NCI-H1092 treated with DMSO at 0.1 percent for 48 hours (cell line): ENCODE measurements at regions not wholly inside any gene's neighbourhood (a gene's known extent, or its start where the extent isn't known, plus 50 kb on each side); places are given as distances from the start of the nearest gene placed in this dataset.
"Not testable (repeated sequence)": the region's sequence is repeated elsewhere in the genome, so short reads cannot be mapped to it uniquely, and the experiment has no call there.

Source experiments
- DNase-seq: peaks from one replicate; lab custom pipeline; 2025; lab: John Stamatoyannopoulos, UW

DNA sequence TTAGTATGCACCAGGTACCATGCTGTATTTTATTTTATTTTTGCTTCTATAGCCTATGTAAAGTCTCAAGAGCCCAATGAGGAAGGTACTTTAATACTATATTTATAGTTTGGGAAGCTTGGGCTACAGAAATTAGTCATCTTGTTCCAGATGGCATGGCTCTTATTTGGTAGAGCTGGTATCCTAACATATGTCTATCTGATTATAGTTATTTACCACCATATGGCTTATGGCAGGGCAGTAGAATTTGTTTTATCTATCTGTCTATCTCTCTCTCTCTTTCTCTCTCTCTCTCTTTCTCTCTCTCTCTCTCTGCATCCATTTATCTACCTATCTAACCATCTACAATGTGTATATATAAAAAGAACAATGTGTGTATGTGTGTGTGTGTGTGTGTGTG, 1293.7 kb upstream of the SLC39A10 start:
- DNase-seq: no peak

- no peak for DNase-seq
These were observed 1304.5 kb upstream of the SLC39A10 start for GRCh38 chr2:194352505-194352904.

- no peak for DNase-seq
These were observed 1310.8 kb upstream of the SLC39A10 start for GRCh38 chr2:194346193-194346592.

- no peak for DNase-seq
These were observed 1311.7 kb upstream of the SLC39A10 start for GRCh38 chr2:194345347-194345746.

DNA sequence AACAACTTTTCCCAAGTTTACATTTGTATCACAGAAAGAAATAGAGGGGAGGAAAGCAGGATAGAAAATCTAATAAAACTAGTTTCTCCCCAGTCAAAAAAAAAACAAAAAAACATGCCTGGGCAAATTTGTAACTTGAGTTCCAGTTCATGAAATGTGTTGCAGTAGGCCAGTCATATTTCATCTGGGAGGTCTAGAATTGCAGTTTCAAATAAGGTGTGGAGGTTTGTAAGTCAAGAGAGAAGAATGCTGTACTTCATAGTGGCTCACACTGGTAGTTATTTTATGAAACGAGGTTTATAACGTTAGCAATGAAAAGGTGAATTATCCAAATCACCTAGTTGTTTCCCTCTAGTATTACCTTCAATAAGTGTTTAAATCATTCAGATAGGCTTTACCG, 1313.9 kb upstream of the SLC39A10 start:
- DNase-seq: no peak

GRCh38 chr2:194332799-194333490, 1324.1 kb upstream of the SLC39A10 start:
- DNase-seq: no peak

DNA sequence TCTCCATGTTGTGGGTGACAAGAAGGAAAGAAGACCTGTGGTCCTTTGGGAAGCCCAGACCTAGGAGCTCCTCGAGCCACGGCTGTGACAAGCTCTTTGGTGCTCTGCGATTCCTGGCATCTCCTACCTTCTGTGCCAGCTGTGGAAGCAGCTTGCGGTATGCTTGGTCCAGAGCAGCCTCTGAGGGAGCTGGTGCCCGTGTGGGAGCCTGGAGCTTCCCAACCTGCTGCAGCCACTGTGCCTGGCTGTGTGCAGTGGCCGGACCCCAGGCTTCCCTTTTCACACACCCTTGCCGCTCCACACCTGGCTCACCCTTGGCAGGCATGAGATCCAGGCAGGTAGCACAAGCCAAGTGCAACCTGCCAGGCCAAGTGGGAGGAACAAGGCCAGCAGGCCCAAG, 1328.6 kb upstream of the SLC39A10 start:
- no peak for DNase-seq

- DNase-seq: no peak
These were observed 1329.7 kb upstream of the SLC39A10 start for GRCh38 chr2:194327196-194327888.

GRCh38 chr2:194323740-194324139, 1333.3 kb upstream of the SLC39A10 start:
- no peak for DNase-seq

DNA sequence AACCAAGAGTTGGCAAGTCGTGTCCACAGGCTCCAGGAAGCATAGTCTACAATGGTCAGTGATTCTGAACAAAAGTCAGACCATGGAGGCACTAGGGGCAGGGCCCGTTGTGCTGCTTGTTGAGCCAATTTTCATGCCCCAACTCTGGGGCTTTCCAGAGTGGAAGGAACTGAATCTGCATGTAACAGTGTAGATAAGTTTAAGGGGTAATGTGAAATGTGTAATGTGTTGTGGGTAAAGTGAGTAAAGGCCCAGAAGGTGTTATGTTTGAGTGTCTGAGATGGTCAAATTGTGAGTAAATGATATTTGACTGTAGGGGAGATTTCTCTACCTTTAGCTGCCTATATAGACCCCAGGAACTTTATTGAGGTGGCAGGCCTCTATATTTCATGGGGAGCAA, 1336.5 kb upstream of the SLC39A10 start:
- no peak for DNase-seq

DNA sequence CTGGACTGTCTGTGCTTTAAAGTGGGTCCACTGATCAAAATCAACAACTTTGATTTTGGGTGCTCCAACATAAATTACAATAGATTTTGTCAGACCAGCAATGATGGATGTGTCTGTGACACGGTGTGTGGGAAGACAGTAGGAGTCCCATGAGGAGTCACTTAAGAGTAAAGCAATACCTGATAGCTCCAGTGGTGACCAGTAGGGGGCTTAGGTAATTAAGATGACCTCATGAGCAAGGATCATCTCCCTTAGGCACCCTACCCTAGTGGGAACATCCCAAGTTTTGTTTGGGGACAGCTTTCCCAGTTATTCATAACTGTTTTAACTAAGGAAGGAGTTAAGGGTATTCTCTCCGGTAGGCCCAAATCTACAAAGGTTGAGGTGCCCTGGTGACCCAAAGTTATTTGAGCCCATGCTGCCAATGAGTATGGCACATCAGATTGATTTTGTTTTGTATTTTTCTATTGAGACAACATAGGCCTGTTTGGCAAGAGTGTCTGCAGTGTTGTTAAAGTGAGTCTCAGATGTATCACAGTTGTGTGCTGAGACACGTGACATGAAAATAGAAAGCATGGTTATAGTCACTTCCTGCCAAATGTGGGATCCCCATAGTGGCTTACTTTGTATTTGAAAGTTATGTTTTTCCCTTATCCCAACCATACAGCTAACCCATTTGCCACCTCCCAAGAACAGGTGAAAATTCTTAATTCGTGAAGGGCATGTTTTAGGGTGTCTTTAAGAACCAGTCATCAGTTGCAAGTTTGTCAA, 1337.6 kb upstream of the SLC39A10 start:
- DNase-seq: no peak

GRCh38 chr2:194314042-194314441, 1343.0 kb upstream of the SLC39A10 start:
- DNase-seq: no peak

GRCh38 chr2:194304191-194304590, 1352.8 kb upstream of the SLC39A10 start:
- no peak for DNase-seq

DNA sequence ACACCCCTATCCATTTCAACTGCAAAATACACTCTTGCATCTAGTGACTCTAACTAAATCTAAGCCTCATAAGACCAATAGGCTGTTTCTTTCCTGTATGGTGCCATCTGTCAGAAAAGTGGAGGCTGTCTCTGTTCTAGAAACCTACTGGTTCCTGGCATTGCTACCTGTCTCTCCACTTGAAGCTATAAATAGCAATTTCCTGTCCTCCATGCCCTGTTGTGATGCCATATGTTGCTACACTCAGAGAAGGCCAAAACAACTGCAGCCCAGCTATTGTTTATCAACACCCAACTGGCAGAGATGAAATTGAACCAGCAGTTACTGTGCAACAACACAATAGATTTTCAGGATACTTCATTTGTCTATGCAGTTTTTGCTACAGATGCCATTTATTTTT, 1355.1 kb upstream of the SLC39A10 start:
- peak; percentile 15 for DNase-seq

GRCh38 chr2:194294156-194294555, 1362.9 kb upstream of the SLC39A10 start:
- DNase-seq: no peak

DNA sequence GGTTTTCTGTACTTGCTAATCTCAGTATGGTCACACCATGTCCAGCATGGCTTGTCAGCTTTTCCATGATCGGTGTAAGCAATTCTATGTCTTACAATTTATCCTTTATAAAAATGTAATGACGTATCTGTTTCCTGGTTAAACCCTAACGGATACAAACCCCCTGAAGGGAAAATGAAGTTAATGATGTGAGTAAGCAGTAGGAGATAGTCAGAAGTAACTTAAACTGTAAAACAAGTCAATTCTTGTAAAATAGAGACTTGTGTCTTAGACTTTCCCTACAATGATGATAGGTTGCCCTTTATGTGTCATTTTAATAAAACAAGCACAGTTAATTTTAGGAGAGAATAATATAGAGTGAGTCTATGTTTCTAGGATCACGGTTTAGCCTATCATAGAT, 1365.9 kb upstream of the SLC39A10 start:
- no peak for DNase-seq

- DNase-seq: no peak
These were observed 1367.2 kb upstream of the SLC39A10 start for GRCh38 chr2:194289712-194290346.

DNA sequence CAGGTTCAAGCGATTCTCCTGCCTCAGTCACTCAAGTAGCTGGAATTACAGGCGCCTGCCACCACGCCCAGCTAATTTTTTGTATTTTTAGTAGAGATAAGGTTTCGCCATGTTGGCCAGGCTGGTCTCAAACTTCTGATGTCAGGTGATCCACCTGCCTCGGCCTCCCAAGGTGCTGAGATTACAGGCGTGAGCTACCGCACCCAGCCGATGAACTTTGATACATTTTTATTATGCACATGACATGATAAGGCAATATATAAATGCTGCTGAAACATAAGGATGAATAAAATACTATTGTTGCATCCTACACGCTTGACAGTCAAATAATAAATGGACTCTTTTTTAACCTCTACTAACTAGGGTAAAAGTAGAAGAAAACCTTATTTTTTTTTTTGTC, 1380.4 kb upstream of the SLC39A10 start:
- not testable (repeated sequence) for DNase-seq

DNA sequence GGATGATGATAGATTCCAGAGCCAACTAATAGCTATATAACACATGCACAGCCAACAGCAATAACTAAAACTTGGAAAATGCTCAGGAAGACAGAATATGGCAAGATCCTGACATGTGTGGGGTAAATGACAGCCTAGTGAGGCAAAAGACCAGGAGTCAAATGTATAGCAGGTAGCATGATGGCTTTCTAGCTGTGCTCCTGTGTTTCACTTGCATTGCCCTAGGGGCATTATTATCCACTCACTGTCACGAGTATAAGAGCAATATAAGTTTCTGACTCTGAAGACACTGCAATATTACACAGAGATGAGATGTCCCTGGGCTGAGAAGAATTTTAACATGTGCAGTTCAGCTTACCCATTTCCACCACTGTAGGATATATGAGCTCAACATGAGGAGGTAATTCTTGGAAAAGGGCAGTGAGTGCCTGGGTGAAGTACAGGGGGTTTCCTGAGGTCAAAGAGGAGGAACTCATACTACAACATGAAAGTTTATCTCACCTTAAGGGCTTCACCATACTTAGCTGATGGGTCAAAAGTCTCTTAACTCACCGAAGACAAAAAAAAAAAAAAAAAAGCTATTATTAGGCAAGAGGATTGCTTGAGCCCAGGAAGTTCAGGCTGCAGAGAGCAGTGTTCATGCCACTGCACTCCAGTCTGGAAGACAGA, 1385.6 kb upstream of the SLC39A10 start:
- DNase-seq: no peak

GRCh38 chr2:194270648-194271047, 1386.4 kb upstream of the SLC39A10 start:
- DNase-seq: no peak

GRCh38 chr2:194264586-194264985, 1392.4 kb upstream of the SLC39A10 start:
- DNase-seq: no peak

DNA sequence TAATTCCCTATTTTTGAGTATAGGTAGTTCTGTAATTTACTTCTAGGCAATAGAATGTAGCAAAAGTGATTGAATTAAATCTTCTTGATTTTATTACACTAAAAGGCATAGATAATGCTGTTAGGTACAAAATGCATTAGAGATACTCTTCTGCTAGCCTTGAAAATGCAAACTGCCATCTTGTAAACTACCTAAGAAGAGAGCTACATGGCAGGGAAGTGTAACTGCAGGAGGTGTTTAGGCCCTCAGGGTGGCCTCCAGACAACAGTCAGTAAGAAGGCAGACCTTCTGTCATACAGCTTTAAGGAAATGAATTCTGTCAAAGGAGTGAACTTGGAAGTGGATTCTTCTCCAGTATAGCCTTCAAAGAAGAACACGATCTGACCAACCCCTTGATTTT, 1396.8 kb upstream of the SLC39A10 start:
- no peak for DNase-seq
